ENCODE measurements at regions not wholly inside any gene's neighbourhood (a gene's known extent, or its start where the extent isn't known, plus 50 kb on each side); places are given as distances from the start of the nearest gene placed in this dataset.

GRCh38 chr13:107742544-107742943, 472.8 kb downstream of the LIG4 start:
- TF ChIP-seq, protein P1, sequence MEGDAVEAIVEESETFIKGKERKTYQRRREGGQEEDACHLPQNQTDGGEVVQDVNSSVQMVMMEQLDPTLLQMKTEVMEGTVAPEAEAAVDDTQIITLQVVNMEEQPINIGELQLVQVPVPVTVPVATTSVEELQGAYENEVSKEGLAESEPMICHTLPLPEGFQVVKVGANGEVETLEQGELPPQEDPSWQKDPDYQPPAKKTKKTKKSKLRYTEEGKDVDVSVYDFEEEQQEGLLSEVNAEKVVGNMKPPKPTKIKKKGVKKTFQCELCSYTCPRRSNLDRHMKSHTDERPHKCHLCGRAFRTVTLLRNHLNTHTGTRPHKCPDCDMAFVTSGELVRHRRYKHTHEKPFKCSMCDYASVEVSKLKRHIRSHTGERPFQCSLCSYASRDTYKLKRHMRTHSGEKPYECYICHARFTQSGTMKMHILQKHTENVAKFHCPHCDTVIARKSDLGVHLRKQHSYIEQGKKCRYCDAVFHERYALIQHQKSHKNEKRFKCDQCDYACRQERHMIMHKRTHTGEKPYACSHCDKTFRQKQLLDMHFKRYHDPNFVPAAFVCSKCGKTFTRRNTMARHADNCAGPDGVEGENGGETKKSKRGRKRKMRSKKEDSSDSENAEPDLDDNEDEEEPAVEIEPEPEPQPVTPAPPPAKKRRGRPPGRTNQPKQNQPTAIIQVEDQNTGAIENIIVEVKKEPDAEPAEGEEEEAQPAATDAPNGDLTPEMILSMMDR (IDR thresholded peaks at IDR 0.05), result no peak
- no peak for TF ChIP-seq POLR2A (IDR thresholded peaks at IDR 0.05)
